ENCODE measurements at regions not wholly inside any gene's neighbourhood (a gene's known extent, or its start where the extent isn't known, plus 50 kb on each side); places are given as distances from the start of the nearest gene placed in this dataset.

DNA sequence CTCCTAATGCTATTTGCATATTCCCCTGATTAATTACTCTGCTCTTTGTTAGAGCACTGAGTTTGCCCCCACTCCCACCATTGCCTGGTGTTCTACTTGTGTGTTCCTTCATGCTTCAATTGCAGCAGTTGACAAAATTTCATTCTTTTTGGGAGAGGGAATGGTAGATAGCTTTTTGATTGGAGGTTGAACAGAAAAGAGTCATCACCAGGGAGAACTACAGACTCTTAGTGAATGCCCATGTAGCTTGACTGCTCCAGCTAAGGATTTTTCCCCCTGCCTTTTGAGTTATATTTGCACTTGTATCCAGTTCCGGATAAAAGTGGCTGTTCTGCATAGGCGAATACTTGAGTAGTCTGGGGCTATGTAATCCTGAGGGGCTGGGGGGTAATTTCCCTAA lies 183.9 kb downstream of the ETNK1 start:
- TF ChIP-seq, protein P1, sequence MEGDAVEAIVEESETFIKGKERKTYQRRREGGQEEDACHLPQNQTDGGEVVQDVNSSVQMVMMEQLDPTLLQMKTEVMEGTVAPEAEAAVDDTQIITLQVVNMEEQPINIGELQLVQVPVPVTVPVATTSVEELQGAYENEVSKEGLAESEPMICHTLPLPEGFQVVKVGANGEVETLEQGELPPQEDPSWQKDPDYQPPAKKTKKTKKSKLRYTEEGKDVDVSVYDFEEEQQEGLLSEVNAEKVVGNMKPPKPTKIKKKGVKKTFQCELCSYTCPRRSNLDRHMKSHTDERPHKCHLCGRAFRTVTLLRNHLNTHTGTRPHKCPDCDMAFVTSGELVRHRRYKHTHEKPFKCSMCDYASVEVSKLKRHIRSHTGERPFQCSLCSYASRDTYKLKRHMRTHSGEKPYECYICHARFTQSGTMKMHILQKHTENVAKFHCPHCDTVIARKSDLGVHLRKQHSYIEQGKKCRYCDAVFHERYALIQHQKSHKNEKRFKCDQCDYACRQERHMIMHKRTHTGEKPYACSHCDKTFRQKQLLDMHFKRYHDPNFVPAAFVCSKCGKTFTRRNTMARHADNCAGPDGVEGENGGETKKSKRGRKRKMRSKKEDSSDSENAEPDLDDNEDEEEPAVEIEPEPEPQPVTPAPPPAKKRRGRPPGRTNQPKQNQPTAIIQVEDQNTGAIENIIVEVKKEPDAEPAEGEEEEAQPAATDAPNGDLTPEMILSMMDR (IDR thresholded peaks at IDR 0.05): no peak
- no peak for TF ChIP-seq POLR2A (IDR thresholded peaks at IDR 0.05)

Measured in testis (tissue), 2 donors.